ENCODE measurements at regions not wholly inside any gene's neighbourhood (a gene's known extent, or its start where the extent isn't known, plus 50 kb on each side); places are given as distances from the start of the nearest gene placed in this dataset.

DNA sequence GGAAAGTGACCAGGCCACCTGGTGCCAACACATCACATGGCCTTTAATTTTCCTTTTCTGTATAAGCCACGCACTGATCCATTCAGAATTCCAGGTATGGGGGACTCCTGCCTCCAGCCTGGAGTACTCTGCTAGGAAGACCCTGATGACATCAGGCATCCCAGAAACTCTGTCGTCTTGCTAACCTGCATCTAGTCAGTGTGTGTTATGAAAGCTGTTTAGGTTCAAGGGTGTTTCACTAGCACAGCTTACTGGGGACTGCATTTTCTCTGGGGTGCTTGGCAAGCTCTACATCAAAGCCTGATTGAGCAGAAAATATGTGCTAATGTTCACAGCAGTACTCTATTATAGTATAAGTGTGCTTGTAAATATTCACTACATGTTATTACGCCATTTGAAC lies 100.6 kb upstream of the MGMT start:
- ChIA-PET CTCF (no interaction called here), POLR2A (no interaction called here)
- TF ChIP-seq, protein P1, sequence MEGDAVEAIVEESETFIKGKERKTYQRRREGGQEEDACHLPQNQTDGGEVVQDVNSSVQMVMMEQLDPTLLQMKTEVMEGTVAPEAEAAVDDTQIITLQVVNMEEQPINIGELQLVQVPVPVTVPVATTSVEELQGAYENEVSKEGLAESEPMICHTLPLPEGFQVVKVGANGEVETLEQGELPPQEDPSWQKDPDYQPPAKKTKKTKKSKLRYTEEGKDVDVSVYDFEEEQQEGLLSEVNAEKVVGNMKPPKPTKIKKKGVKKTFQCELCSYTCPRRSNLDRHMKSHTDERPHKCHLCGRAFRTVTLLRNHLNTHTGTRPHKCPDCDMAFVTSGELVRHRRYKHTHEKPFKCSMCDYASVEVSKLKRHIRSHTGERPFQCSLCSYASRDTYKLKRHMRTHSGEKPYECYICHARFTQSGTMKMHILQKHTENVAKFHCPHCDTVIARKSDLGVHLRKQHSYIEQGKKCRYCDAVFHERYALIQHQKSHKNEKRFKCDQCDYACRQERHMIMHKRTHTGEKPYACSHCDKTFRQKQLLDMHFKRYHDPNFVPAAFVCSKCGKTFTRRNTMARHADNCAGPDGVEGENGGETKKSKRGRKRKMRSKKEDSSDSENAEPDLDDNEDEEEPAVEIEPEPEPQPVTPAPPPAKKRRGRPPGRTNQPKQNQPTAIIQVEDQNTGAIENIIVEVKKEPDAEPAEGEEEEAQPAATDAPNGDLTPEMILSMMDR (IDR thresholded peaks at IDR 0.05; ENCODE audit: insufficient read depth, low read length, missing control alignments): no peak
- DNase-seq (ENCODE audit: low read depth, low spot score): no peak
- H3K4me3 ChIP-seq (ENCODE audit: low read depth, low read length): no peak overlapping the region

DNA sequence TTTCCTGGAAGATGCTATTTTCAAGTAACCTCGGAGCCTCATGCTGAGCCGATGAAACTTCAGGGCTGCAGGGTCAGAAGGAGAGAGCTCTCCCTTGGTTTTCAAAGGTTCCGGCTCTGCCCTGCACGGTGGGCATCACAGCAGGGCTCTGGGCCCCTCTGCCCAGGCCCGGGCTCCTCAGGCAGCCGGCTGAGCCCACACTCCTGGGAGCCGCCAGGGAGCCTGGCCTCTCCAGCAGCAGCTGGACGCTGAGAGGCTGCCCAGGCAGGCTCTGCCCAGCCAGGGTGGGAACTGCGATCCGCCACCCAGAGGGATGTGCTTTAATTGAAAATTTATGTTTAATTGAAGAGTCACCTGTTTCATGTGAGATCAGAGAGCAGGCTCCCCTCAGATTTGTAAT lies 97.5 kb upstream of the MGMT start:
- no peak for DNase-seq (ENCODE audit: low read depth, low spot score)
- ChIA-PET POLR2A (no interaction called here), CTCF (no interaction called here)

DNA sequence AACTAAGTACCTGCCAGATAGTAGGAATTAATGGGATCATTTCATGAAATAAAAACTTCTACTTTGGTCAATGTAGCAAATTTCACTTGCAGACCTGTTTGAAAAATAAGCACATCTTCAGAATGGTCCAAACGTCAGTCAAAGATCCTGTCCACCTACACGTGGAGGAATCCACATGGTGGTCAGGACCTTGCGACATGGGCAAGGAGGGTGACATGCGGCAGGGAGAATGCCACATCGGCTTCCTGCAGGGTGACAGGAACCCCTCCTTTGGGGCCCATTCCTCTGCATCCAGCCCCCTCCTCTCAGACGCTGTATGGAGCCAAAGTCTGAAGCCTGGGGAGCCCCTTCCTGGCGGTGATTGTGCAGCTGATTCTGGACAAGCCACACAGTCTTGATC lies 95.5 kb upstream of the MGMT start:
- CTCF ChIA-PET: no interaction called here
- DNase-seq (ENCODE audit: low read depth, low spot score): no peak
- H3K4me3 ChIP-seq (ENCODE audit: low read depth, low read length): no peak overlapping the region
- TF ChIP-seq, protein P1 (IDR thresholded peaks at IDR 0.05; ENCODE audit: insufficient read depth, low read length, missing control alignments): no peak
- POLR2A ChIA-PET: no interaction called here

More for the DNA sequence above, 97.5 kb upstream of the MGMT start:
- H3K4me3 ChIP-seq (ENCODE audit: low read depth, low read length): no peak overlapping the region
- TF ChIP-seq, protein P1 (IDR thresholded peaks at IDR 0.05; ENCODE audit: insufficient read depth, low read length, missing control alignments): no peak

DNA sequence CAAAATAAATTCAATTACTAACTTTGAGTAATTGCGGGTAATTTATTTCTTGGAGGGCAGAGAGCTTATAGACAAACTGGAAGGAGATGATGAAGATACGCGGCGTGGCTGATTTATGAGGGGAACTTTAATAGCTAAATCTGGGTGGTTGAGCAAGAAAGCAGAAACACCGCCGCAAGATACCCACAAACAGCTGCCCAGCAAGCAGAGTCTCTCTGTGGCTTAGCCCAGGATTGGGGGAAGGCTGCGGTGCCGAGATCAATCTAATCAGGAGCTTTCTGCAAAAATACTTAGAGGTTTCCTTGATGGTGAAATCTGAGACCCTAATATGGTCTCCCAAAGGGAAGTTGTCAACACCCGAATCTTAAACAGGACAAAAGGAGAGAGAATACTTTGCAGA lies 94.9 kb upstream of the MGMT start:
- ChIA-PET POLR2A (no interaction called here), CTCF (no interaction called here)
- DNase-seq (ENCODE audit: low read depth, low spot score): no peak
- H3K4me3 ChIP-seq (ENCODE audit: low read depth, low read length): no peak overlapping the region
- TF ChIP-seq, protein P1 (IDR thresholded peaks at IDR 0.05; ENCODE audit: insufficient read depth, low read length, missing control alignments): no peak

DNA sequence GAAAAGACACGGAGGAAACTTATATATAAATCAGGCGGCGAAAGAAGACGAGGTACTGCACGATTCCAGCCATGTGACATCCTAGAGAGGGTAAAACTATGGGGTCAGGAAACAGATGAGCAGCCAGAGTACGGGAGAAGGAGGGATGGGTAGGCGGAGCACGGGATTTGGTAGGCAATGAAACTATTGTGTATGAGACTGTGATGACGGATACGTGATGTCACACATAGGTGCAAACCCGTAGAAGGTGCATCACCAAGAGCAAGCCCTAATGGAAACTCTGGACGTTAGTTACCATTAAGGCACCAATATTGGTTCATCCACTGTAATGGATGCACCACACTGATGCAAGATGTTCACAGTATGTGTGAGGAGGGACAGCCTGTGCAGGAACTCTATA lies 93.8 kb upstream of the MGMT start:
- no peak overlapping the region for H3K4me3 ChIP-seq (ENCODE audit: low read depth, low read length)
- ChIA-PET POLR2A (no interaction called here), CTCF (no interaction called here)
- TF ChIP-seq, protein P1 (IDR thresholded peaks at IDR 0.05; ENCODE audit: insufficient read depth, low read length, missing control alignments): no peak
- DNase-seq (ENCODE audit: low read depth, low spot score): no peak

DNA sequence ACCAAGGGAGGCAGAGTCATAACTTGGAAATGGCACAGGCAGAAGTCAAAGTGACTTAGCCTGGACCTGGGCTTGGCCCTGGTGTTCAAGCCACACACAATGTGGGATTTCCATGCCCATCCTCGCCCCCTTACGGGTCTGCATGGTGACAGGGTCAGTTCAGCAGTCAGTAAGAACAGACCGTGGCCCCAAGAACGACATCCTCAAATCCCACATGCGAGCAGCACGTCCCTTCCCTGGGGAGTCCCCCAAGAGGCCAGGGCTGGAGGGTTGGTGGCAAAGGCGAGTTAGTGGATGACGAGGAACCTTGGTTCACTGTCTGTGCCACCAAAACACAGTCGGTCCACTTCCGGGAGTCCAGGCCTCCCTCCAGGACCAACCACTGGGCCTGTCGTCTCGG lies 93.3 kb upstream of the MGMT start:
- H3K4me3 ChIP-seq (ENCODE audit: low read depth, low read length): no peak overlapping the region
- TF ChIP-seq, protein P1 (IDR thresholded peaks at IDR 0.05; ENCODE audit: insufficient read depth, low read length, missing control alignments): no peak
- ChIA-PET POLR2A (no interaction called here), CTCF (no interaction called here)
- DNase-seq (ENCODE audit: low read depth, low spot score): no peak
